IMR-90 (cell line): ENCODE measurements at regions not wholly inside any gene's neighbourhood (a gene's known extent, or its start where the extent isn't known, plus 50 kb on each side); places are given as distances from the start of the nearest gene placed in this dataset.

Experiments used
- ATAC-seq: fragments of 200-7000 bp; cut with Tn5 transposase; 2 replicates; pipeline ENCODE4 v1.9.1; 2020; ENCODE audit warnings: low read depth, mild to moderate bottlenecking, moderate library complexity
- BruUV-seq: library from RNA; stranded (reverse); fragments of 400-500 nt; replicated peaks from 2 replicates; lab custom pipeline; 2021; lab: Mats Ljungman, UMichigan
- CTCF ChIA-PET: fragments of 300-600 bp; formaldehyde crosslinking; extraction: SDS; loops from one replicate; lab custom pipeline; 2021; ENCODE audit warnings: antibody characterized with exemption; lab: Yijun Ruan, JAX
- POLR2A ChIA-PET: fragments of 300-600 bp; sonication (Branson Sonifier 250); formaldehyde crosslinking; loops from one replicate; lab custom pipeline; 2022; ENCODE audit warnings: antibody characterized with exemption; ENCODE audit not compliant: unreplicated experiment; lab: Charles Lee
- DNase-seq: peaks from one replicate; pipeline ENCODE4 v3.0.0; 2013
- H2AFZ ChIP-seq: replicated peaks from 2 replicates; pipeline ENCODE3; 2013; ENCODE audit warnings: low read length, mild to moderate bottlenecking; ENCODE audit not compliant: poor library complexity
- H2AK5ac ChIP-seq: 2 replicates; pipeline ENCODE4 v1.6.1; 2013; ENCODE audit warnings: low read depth, low read length, inconsistent platforms
- H2AK9ac ChIP-seq: replicated peaks from 2 replicates; pipeline ENCODE3; 2013; ENCODE audit warnings: mild to moderate bottlenecking, low read depth, low read length, moderate library complexity; ENCODE audit not compliant: poor library complexity
- H2BK120ac ChIP-seq: 2 replicates; pipeline ENCODE4 v1.6.1; 2013; ENCODE audit warnings: low read depth, low read length, inconsistent platforms
- H2BK15ac ChIP-seq: 3 replicates; pipeline ENCODE4 v1.6.1; 2013; ENCODE audit warnings: low read depth, low read length, inconsistent platforms
- H2BK20ac ChIP-seq: 2 replicates; pipeline ENCODE4 v1.6.1; 2013; ENCODE audit warnings: low read depth, mild to moderate bottlenecking, inconsistent platforms, low read length, moderate library complexity
- H2BK5ac ChIP-seq: 2 replicates; pipeline ENCODE4 v1.6.1; 2013; ENCODE audit warnings: mild to moderate bottlenecking, low read depth, low read length, inconsistent platforms; ENCODE audit not compliant: poor library complexity, severe bottlenecking
- H3K14ac ChIP-seq: replicated peaks from 2 replicates; pipeline ENCODE4 v1.6.1; 2013; ENCODE audit warnings: low read depth, low read length, inconsistent platforms
- H3K18ac ChIP-seq: 2 replicates; pipeline ENCODE4 v1.6.1; 2013; ENCODE audit warnings: low read depth, low read length, control low read depth
- H3K23ac ChIP-seq: 2 replicates; pipeline ENCODE4 v1.6.1; 2013; ENCODE audit warnings: low read depth, low read length, inconsistent platforms
- H3K27ac ChIP-seq: 2 replicates; pipeline ENCODE4 v1.5.1; 2013; ENCODE audit warnings: mild to moderate bottlenecking, control low read depth, low read length; ENCODE audit not compliant: insufficient read depth
- H3K27me3 ChIP-seq: 2 replicates; pipeline ENCODE4 v1.6.1; 2013; ENCODE audit warnings: low read length; ENCODE audit not compliant: control insufficient read depth, insufficient read depth
- H3K36me3 ChIP-seq: 2 replicates; pipeline ENCODE4 v1.6.1; 2013; ENCODE audit warnings: low read length, mixed read lengths; ENCODE audit not compliant: control insufficient read depth, insufficient read depth
- H3K4ac ChIP-seq: 2 replicates; pipeline ENCODE4 v1.6.1; 2013; ENCODE audit warnings: low read depth, low read length, inconsistent platforms
- H3K4me1 ChIP-seq: 2 replicates; pipeline ENCODE4 v1.6.1; 2013; ENCODE audit warnings: low read length, mixed read lengths; ENCODE audit not compliant: control insufficient read depth, insufficient read depth
- H3K4me2 ChIP-seq: 2 replicates; pipeline ENCODE4 v1.6.1; 2013; ENCODE audit warnings: low read depth, mild to moderate bottlenecking, control low read depth, low read length, moderate library complexity
- H3K4me3 ChIP-seq: 2 replicates; pipeline ENCODE4 v1.5.1; 2013; ENCODE audit warnings: low read depth, mild to moderate bottlenecking, control low read depth, low read length, moderate library complexity; ENCODE audit not compliant: insufficient read depth
- H3K56ac ChIP-seq: 2 replicates; pipeline ENCODE4 v1.6.1; 2013; ENCODE audit warnings: low read length, inconsistent platforms; ENCODE audit not compliant: insufficient read depth; ENCODE audit errors: extremely low read depth
- H3K79me1 ChIP-seq, 2 experiments: 2 replicates each; pipeline ENCODE4 v1.6.1; 2013; ENCODE audit warnings: low read length in 2 of 2, inconsistent platforms in 1 of 2, low read depth in 1 of 2
- H3K9ac ChIP-seq: 2 replicates; pipeline ENCODE4 v1.6.1; 2013; ENCODE audit warnings: low read depth, low read length, control low read depth
- H3K9me1 ChIP-seq: 2 replicates; pipeline ENCODE4 v1.6.1; 2013; ENCODE audit warnings: low read length, inconsistent platforms; ENCODE audit not compliant: insufficient read depth
- H3K9me3 ChIP-seq: 2 replicates; pipeline ENCODE4 v1.6.1; 2013; ENCODE audit warnings: low read length; ENCODE audit not compliant: control insufficient read depth, insufficient read depth
- H4K20me1 ChIP-seq: 2 replicates; pipeline ENCODE4 v1.6.1; 2013; ENCODE audit warnings: low read length, inconsistent platforms; ENCODE audit not compliant: insufficient read depth
- H4K5ac ChIP-seq: 2 replicates; pipeline ENCODE4 v1.6.1; 2013; ENCODE audit warnings: mild to moderate bottlenecking, low read depth, low read length, control low read depth
- H4K8ac ChIP-seq, 2 experiments: 2 replicates each; pipeline ENCODE4 v1.6.1; 2013; ENCODE audit warnings: low read depth in 2 of 2, low read length in 2 of 2, control low read depth in 1 of 2, inconsistent platforms in 1 of 2
- H4K91ac ChIP-seq: 2 replicates; pipeline ENCODE4 v1.6.1; 2013; ENCODE audit warnings: low read depth, low read length, inconsistent platforms; ENCODE audit not compliant: insufficient read depth
- BHLHE40 ChIP-seq: fragments of 150-350 bp; IDR thresholded peaks from 2 replicates; pipeline ENCODE4 v1.6.1; 2016; ENCODE audit warnings: mild to moderate bottlenecking, low read depth, low read length
- CTCF ChIP-seq: conservative IDR thresholded peaks from 2 replicates; pipeline ENCODE4 v1.5.1; 2012; ENCODE audit warnings: mild to moderate bottlenecking, low read depth, low read length, improper control_type of control experiment
- FOS ChIP-seq: fragments of 150-350 bp; IDR thresholded peaks from 2 replicates; pipeline ENCODE4 v1.6.1; 2016; ENCODE audit warnings: low read depth, low read length
- MAZ ChIP-seq: IDR thresholded peaks from 2 replicates; pipeline ENCODE4 v1.6.1; 2012; ENCODE audit warnings: low read depth, mild to moderate bottlenecking, low read length, improper control_type of control experiment, moderate library complexity, borderline replicate concordance
- NFE2L2 ChIP-seq: fragments of 150-350 bp; IDR thresholded peaks from 2 replicates; pipeline ENCODE4 v1.6.1; 2016; ENCODE audit warnings: low read depth, mild to moderate bottlenecking, low read length
- POLR2A ChIP-seq: IDR thresholded peaks from 2 replicates; pipeline ENCODE4 v1.6.1; 2012; ENCODE audit warnings: mild to moderate bottlenecking, low read depth, low read length
- RCOR1 ChIP-seq: IDR thresholded peaks from 2 replicates; pipeline ENCODE4 v1.6.1; 2012; ENCODE audit warnings: mild to moderate bottlenecking, low read length, improper control_type of control experiment; ENCODE audit not compliant: insufficient replicate concordance
- RFX5 ChIP-seq: IDR thresholded peaks from 2 replicates; pipeline ENCODE4 v1.8.0; 2012; ENCODE audit warnings: low read depth, mild to moderate bottlenecking, low read length, moderate library complexity
- SMC3 ChIP-seq: fragments of 150-350 bp; IDR thresholded peaks from 2 replicates; pipeline ENCODE4 v1.6.1; 2016; ENCODE audit warnings: low read depth, mild to moderate bottlenecking, antibody characterized with exemption, low read length, moderate library complexity
- WGBS, 2 experiments: methylation state at CpG; one replicate each; pipeline versions ENCODE4 v1.1.5 to v1.1.7; 2013; ENCODE audit warnings: missing lambda C conversion rate in 2 of 2; ENCODE audit not compliant: insufficient read length in 1 of 2; ENCODE audit errors: extremely low coverage in 2 of 2; 5-methylcytosine and 5-hydroxymethylcytosine counted together
- dilution Hi-C: fragments of 300-500 bp; cut with HindIII; formaldehyde crosslinking; loops from one replicate; pipeline ENCODE4 v1.14.3; 2018; ENCODE audit warnings: low sequenced_read_pairs; ENCODE audit not compliant: unreplicated experiment
- in situ Hi-C: fragments of 300-500 bp; cut with MboI; formaldehyde crosslinking; loops from 3 replicates; pipeline ENCODE4 v1.14.3; 2019; ENCODE audit warnings: low sequenced_read_pairs, inconsistent platforms, mixed read lengths
- intact Hi-C: fragments of 100-400 bp; cut with micrococcal nuclease; formaldehyde crosslinking; loops from 2 replicates; pipeline ENCODE4 v1.10.0; 2022
- TF ChIP-seq, protein P1 (sequence below): fragments of 150-350 bp; IDR thresholded peaks from 2 replicates; pipeline ENCODE4 v1.6.1; 2016; ENCODE audit warnings: low read depth, mild to moderate bottlenecking, low read length, moderate library complexity, borderline replicate concordance

- Histone ChIP-seq H3K4me1 (peaks cover 2% of the 10 kb centered on the region), H2AK9ac (no peak overlapping the region), H3K23ac (no peak overlapping the region), H4K8ac (no peak overlapping the region), H2BK20ac (no peak overlapping the region), H4K5ac (no peak overlapping the region), H3K4me3 (no peak overlapping the region), H3K18ac (no peak overlapping the region), H2BK120ac (no peak overlapping the region), H2BK15ac (no peak overlapping the region), H3K9me3 (no peaks in the 10 kb centered on the region), H2AK5ac (no peak overlapping the region), H3K36me3 (no peaks in the 10 kb centered on the region), H3K4ac (no peak overlapping the region), H3K14ac (no peak overlapping the region), H3K27me3 (no peaks in the 10 kb centered on the region), H3K9ac (no peak overlapping the region), H3K9me1 (no peaks in the 10 kb centered on the region; the same call in 1 of the 2 replicates), H3K27ac (no peak overlapping the region), H2AFZ (no peak overlapping the region), H3K56ac (no peak overlapping the region), H2BK5ac (no peak overlapping the region), H4K20me1 (no peaks in the 10 kb centered on the region), H3K4me2 (no peak overlapping the region), H3K79me1 (no peaks in the 10 kb centered on the region), H4K91ac (no peak overlapping the region)
- dilution Hi-C loops, result no loop called here
- BruUV-seq, result no TSS peak
- ChIA-PET POLR2A (no interaction called here), CTCF (interaction anchor here (1.1 kb wide), 1 partner anchor 17 kb away, joined by 3 read pairs; no protein-coding TSS in a partner anchor)
- ATAC-seq (no peak), DNase-seq (no peak)
- WGBS, 2 experiments, result 100% methylated on average over 3 of the region's 7 CpGs; no CpG with 5 or more reads in 1 of the 2 experiments
- intact Hi-C loops, result no loop called here
- TF ChIP-seq SMC3 (no peak), RFX5 (no peak), MAZ (no peak), FOS (no peak), BHLHE40 (no peak), POLR2A (no peak), CTCF (no peak), NFE2L2 (no peak), RCOR1 (no peak)
- TF ChIP-seq, protein P1, sequence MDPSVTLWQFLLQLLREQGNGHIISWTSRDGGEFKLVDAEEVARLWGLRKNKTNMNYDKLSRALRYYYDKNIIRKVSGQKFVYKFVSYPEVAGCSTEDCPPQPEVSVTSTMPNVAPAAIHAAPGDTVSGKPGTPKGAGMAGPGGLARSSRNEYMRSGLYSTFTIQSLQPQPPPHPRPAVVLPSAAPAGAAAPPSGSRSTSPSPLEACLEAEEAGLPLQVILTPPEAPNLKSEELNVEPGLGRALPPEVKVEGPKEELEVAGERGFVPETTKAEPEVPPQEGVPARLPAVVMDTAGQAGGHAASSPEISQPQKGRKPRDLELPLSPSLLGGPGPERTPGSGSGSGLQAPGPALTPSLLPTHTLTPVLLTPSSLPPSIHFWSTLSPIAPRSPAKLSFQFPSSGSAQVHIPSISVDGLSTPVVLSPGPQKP, result no peak
- in situ Hi-C loops, result no loop called here
Observed at GRCh38 chr15:95368755-95369601, 961.5 kb upstream of the NR2F2 start.
